ENCODE measurements at regions not wholly inside any gene's neighbourhood (a gene's known extent, or its start where the extent isn't known, plus 50 kb on each side); places are given as distances from the start of the nearest gene placed in this dataset.
A peak's percentile ranks its signal among the peaks of the same experiment; 100 is the strongest.

- DNase-seq (ENCODE audit: low spot score), result no peak
- TF ChIP-seq CTCF (IDR thresholded peaks at IDR 0.05), result no peak
- no peak for ATAC-seq (ENCODE audit: low FRiP score)
Measured at GRCh38 chr14:89013698-89014568, 189.5 kb downstream of the TTC8 start.

DNA sequence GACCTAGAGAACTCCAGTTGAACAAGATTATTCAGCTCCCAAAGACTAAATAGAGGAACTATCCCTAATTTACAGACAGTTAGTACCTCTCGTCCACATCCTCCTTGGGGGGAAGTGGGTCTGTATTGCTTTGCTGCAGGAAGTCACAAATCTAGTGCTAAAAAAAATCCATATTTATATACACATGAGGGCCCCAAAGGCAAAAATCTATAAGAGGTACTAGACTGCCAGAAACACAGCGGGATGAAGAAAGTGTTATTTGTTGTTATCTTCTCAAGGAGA lies 190.1 kb downstream of the TTC8 start:
- no peak for TF ChIP-seq CTCF (IDR thresholded peaks at IDR 0.05)
- ATAC-seq (ENCODE audit: low FRiP score) (no peak), DNase-seq (ENCODE audit: low spot score) (no peak)

GRCh38 chr14:89015016-89015415 lies 190.6 kb downstream of the TTC8 start:
- ATAC-seq (ENCODE audit: low FRiP score), result no peak
- DNase-seq (ENCODE audit: low spot score), result no peak
- TF ChIP-seq CTCF (IDR thresholded peaks at IDR 0.05), result no peak

GRCh38 chr14:89017417-89017816 lies 193.0 kb downstream of the TTC8 start:
- no peak for ATAC-seq (ENCODE audit: low FRiP score)
- TF ChIP-seq CTCF (IDR thresholded peaks at IDR 0.05), result no peak
- DNase-seq (ENCODE audit: low spot score), result no peak

- no peak for TF ChIP-seq CTCF (IDR thresholded peaks at IDR 0.05)
- ATAC-seq (ENCODE audit: low FRiP score), result no peak
- no peak for DNase-seq (ENCODE audit: low spot score)
Measured at GRCh38 chr14:89022274-89022673, 197.8 kb downstream of the TTC8 start.

- ATAC-seq (ENCODE audit: low FRiP score), result no peak
- no peak for TF ChIP-seq CTCF (IDR thresholded peaks at IDR 0.05)
- DNase-seq (ENCODE audit: low spot score), result no peak
Measured at GRCh38 chr14:89024691-89025090, 200.2 kb downstream of the TTC8 start.

DNA sequence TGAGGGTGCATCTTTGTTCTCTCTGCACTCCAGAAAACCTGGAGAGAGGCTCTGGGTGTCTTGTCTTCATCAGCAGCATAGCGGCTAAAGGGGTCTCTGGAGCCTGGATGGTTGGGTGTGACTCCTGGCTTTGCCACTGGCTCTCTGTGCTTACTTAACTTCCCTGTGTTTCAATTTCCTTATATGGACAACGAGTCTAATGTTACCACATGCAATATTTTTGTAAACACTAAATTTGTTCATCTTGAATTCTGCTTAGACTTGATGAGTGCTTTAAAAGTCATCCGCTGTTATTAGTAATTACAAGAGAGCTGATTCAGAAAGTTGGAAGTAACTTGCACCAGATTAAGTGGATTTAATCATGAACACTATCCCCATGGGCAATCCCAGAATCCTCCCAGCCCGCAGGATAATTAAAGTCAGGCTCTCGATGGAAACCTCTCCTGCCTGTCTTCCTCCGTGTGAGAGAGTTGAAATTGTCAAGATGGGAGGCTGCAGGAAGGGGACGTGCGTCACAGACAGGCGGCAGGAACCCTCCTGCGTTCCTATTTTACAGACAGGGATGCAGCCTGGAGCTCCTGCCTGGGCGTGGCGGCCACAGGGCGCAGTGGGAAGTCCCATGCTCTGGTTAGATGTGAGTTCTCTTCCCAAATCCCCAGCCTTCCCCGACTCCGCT lies 201.2 kb downstream of the TTC8 start:
- DNase-seq (ENCODE audit: low spot score) (no peak), ATAC-seq (ENCODE audit: low FRiP score) (peak; percentile 15)
- no peak for TF ChIP-seq CTCF (IDR thresholded peaks at IDR 0.05)
